Heart left ventricle (tissue), 16 donors: ENCODE measurements at regions not wholly inside any gene's neighbourhood (a gene's known extent, or its start where the extent isn't known, plus 50 kb on each side); places are given as distances from the start of the nearest gene placed in this dataset.
A peak's percentile ranks its signal among the peaks of the same experiment; 100 is the strongest.

ENCODE experiments used
- ATAC-seq, 4 donors: fragments of 200-7000 bp; cut with Tn5 transposase; one replicate each; pipeline ENCODE4 v1.9.1; 2020 to 2022; ENCODE audit warnings: moderate library complexity in 4 of 4, mild to moderate bottlenecking in 3 of 4, moderate number of reproducible peaks in 1 of 4
- DNase-seq, 5 donors: peaks; one replicate each; pipeline ENCODE4 v3.0.0-alpha.2; 2020
- H3K27ac ChIP-seq, 12 donors: fragments of 200-600 bp; sonication (generic) in 4 of 12; one replicate each; pipeline versions ENCODE4 v1.5.0 to v1.8.0; 2016 to 2022; ENCODE audit warnings: mild to moderate bottlenecking in 2 of 12
- H3K27me3 ChIP-seq, 9 donors: fragments of 200-600 bp; sonication (generic) in 2 of 9; one replicate each; pipeline versions ENCODE4 v1.5.1 to v1.8.0; 2016 to 2022; ENCODE audit warnings: mild to moderate bottlenecking in 3 of 9
- H3K36me3 ChIP-seq, 9 donors: fragments of 200-600 bp; sonication (generic) in 2 of 9; one replicate each; pipeline versions ENCODE4 v1.5.0 to v1.8.0; 2018 to 2022; ENCODE audit warnings: mild to moderate bottlenecking in 2 of 9
- H3K4me1 ChIP-seq, 12 donors: fragments of 200-600 bp; sonication (generic) in 4 of 12; one replicate each; pipeline versions ENCODE4 v1.5.0 to v1.8.0; 2016 to 2022; ENCODE audit warnings: mild to moderate bottlenecking in 3 of 12
- H3K4me3 ChIP-seq, 12 donors: fragments of 200-600 bp; sonication (generic) in 4 of 12; one replicate each; pipeline versions ENCODE4 v1.5.0 to v1.8.0; 2017 to 2022; ENCODE audit warnings: mild to moderate bottlenecking in 9 of 12, moderate library complexity in 4 of 12
- H3K9me3 ChIP-seq, 12 donors: fragments of 200-600 bp; sonication (generic) in 4 of 12; one replicate each; pipeline versions ENCODE4 v1.5.0 to v1.8.0; 2016 to 2022; ENCODE audit warnings: mild to moderate bottlenecking in 1 of 12
- POLR2A ChIP-seq, 2 donors: fragments of 450-650 bp; IDR thresholded peaks; one replicate each; pipeline ENCODE4 v1.6.1; 2017; ENCODE audit warnings: antibody characterized with exemption in 2 of 2, mild to moderate bottlenecking in 2 of 2, moderate library complexity in 2 of 2
- WGBS, 4 donors: extraction: QIAGEN DNeasy Blood & Tissue Kit in 2 of 4; methylation state at CpG; one replicate each; pipeline versions ENCODE4 v1.1.5 to v1.1.7; 2013 to 2018; 5-methylcytosine and 5-hydroxymethylcytosine counted together
- intact Hi-C, 10 donors: fragments of 100-400 bp; cut with DNase I; formaldehyde crosslinking; loops; one replicate each; pipeline versions ENCODE4 v1.11.1 to v1.14.2; 2022
- TF ChIP-seq, protein P1 (sequence below), 12 donors: fragments of 200-600 bp; sonication (generic) in 4 of 12; IDR thresholded peaks; one replicate each; pipeline versions ENCODE4 v1.5.0 to v1.8.0; 2018 to 2022; ENCODE audit warnings: antibody characterized with exemption in 12 of 12, mild to moderate bottlenecking in 5 of 12
- donor health status: ischemic (EF 13 %, LVEDD 7.1; RV severe dilation, severe dysfunction).
- donor health status: healthy with polysubstance abuse.
- donor health status: DM: no; HTN: yes; CAD: no.
- donor health status: DM: no; HTN: no; CAD: no.
- donor health status: ischemic (EF 25% LVEDD 6.9; RV normal size, moderate dysfunction).
- donor health status: ischemic (EF 25% LVEDD 5.7; RV mildly dilated, moderate dysfunction).
- donor health status: healthy.
- donor health status: DM: yes; HTN: yes; CAD: no.
- donor health status: ischemic (EF 35%, LVEDD 5.7; RV mildly dilated, moderate dysfunction).
- donor health status: nonischemic (EF 11% LVEDD 7.7; RV severe dilation, severe dysfunction).
- donor health status: DM: yes; HTN: yes; CAD: no.
- donor health status: PGD.
- donor health status: ischemic (EF 29% LVEDD 5.4; RV normal size, mild dysfunction).
- donor health status: nonischemic (EF 23%, LVEDD 6.1; RV moderate dilation, normal function).

DNA sequence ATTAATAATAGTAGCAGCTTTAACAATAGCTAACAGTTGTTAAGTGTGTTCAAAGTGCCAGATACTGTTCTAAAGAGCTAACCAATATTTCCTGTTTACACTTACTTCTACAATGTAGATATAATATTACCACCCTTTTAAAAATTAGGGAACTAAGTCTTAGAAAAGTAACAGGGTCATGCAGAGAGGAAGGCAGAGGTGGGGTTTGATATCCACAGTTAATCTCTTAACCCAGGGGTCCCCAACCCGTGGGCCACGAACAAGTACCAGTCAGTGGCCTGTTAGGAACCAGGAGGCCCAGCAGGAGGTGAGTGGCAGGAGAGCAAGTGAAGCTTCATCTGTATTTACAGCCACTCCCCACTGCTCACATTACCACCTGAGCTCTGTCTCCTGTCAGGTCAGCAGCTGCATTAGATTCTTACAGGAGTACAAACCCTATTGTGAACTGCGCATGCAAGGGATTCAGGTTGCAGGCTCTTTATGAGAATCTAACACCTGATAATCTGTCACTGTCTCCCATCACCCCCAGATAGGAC is 89.1 kb downstream of the ACTL7B start:
- Histone ChIP-seq H3K27me3 (no peaks in the 10 kb centered on the region), H3K36me3 (no peaks in the 10 kb centered on the region), H3K27ac (no peak overlapping the region), H3K4me3 (no peak overlapping the region), H3K4me1 (peaks cover 0 to 5% (median 0%) of the 10 kb centered on the region in 12 donors), H3K9me3 (peaks cover 0 to 10% (median 0%) of the 10 kb centered on the region in 12 donors)
- 57 to 83% (median 70%) methylated on average over 3 of the region's 3 CpGs for WGBS, 4 donors
- ATAC-seq: no peak
- intact Hi-C loops: loop anchor here in 6 of 10 donors (10.0 kb wide), 3 partner anchors 202 to 1302 kb away; no protein-coding TSS in a partner anchor
- TF ChIP-seq, protein P1, sequence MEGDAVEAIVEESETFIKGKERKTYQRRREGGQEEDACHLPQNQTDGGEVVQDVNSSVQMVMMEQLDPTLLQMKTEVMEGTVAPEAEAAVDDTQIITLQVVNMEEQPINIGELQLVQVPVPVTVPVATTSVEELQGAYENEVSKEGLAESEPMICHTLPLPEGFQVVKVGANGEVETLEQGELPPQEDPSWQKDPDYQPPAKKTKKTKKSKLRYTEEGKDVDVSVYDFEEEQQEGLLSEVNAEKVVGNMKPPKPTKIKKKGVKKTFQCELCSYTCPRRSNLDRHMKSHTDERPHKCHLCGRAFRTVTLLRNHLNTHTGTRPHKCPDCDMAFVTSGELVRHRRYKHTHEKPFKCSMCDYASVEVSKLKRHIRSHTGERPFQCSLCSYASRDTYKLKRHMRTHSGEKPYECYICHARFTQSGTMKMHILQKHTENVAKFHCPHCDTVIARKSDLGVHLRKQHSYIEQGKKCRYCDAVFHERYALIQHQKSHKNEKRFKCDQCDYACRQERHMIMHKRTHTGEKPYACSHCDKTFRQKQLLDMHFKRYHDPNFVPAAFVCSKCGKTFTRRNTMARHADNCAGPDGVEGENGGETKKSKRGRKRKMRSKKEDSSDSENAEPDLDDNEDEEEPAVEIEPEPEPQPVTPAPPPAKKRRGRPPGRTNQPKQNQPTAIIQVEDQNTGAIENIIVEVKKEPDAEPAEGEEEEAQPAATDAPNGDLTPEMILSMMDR (IDR thresholded peaks at IDR 0.05): no peak
- no peak for TF ChIP-seq POLR2A (IDR thresholded peaks at IDR 0.05)
- DNase-seq: no peak

GRCh38 chr9:108765265-108765664 is 90.5 kb downstream of the ACTL7B start:
- Histone ChIP-seq H3K36me3 (no peaks in the 10 kb centered on the region), H3K4me1 (peaks cover 0 to 9% (median 0%) of the 10 kb centered on the region in 12 donors), H3K27me3 (no peaks in the 10 kb centered on the region), H3K27ac (no peak overlapping the region), H3K4me3 (no peak overlapping the region), H3K9me3 (peaks cover 0 to 7% (median 0%) of the 10 kb centered on the region in 12 donors)
- TF ChIP-seq, protein P1 (IDR thresholded peaks at IDR 0.05): no peak
- TF ChIP-seq POLR2A (IDR thresholded peaks at IDR 0.05): no peak
- ATAC-seq (no peak), DNase-seq (no peak)
- WGBS, 4 donors: 91 to 94% (median 93%) methylated on average over 5 of the region's 5 CpGs
- intact Hi-C loops: loop anchor here in 6 of 10 donors (10.0 kb wide), 3 partner anchors 200 to 1300 kb away; no protein-coding TSS in a partner anchor

- Histone ChIP-seq H3K4me3 (no peak overlapping the region), H3K36me3 (no peaks in the 10 kb centered on the region), H3K27ac (no peak overlapping the region), H3K9me3 (no peaks in the 10 kb centered on the region), H3K4me1 (peaks cover 0 to 9% (median 0%) of the 10 kb centered on the region in 12 donors), H3K27me3 (no peaks in the 10 kb centered on the region)
- intact Hi-C loops: loop anchor here in 8 of 10 donors (2.0 to 10.0 kb wide), 9 partner anchors 195 to 1340 kb away; partner anchors contain the start of gene KLF4 (in 2 of the 8)
- WGBS, 4 donors: 83 to 86% (median 84%) methylated on average over 13 of the region's 13 CpGs
- ATAC-seq (no peak), DNase-seq (no peak)
- TF ChIP-seq, protein P1 (IDR thresholded peaks at IDR 0.05): no peak
- TF ChIP-seq POLR2A (IDR thresholded peaks at IDR 0.05): no peak
Measured at GRCh38 chr9:108762348-108763055, 93.3 kb downstream of the ACTL7B start.

- 26 to 30% (median 28%) methylated on average over 9 of the region's 9 CpGs for WGBS, 4 donors
- peak; percentile 37 to 80 (median 78) for ATAC-seq
- Histone ChIP-seq H3K9me3 (no peaks in the 10 kb centered on the region), H3K4me3 (no peak overlapping the region), H3K27ac (no peak overlapping the region), H3K4me1 (peaks cover 0 to 9% (median 0%) of the 10 kb centered on the region in 12 donors), H3K27me3 (no peaks in the 10 kb centered on the region), H3K36me3 (no peaks in the 10 kb centered on the region)
- no peak for TF ChIP-seq POLR2A (IDR thresholded peaks at IDR 0.05)
- TF ChIP-seq, protein P1 (IDR thresholded peaks at IDR 0.05): peak; percentile 79 to 94 (median 86)
- peak in 4 of 5 donors; percentile 33 to 60 (median 50) for DNase-seq
- intact Hi-C loops: loop anchor here in 9 of 10 donors (2.0 to 10.0 kb wide), 9 partner anchors 194 to 1340 kb away; partner anchors contain the start of gene KLF4 (in 2 of the 9)
Measured at GRCh38 chr9:108761655-108762347, 94.0 kb downstream of the ACTL7B start.
